ENCODE measurements at regions not wholly inside any gene's neighbourhood (a gene's known extent, or its start where the extent isn't known, plus 50 kb on each side); places are given as distances from the start of the nearest gene placed in this dataset.

GRCh38 chr12:111032591-111032919, 112.2 kb upstream of the MYL2 start:
- TF ChIP-seq POLR2AphosphoS5 (IDR thresholded peaks at IDR 0.05) (no peak), POLR2A (IDR thresholded peaks at IDR 0.05) (no peak), CTCF (IDR thresholded peaks at IDR 0.05) (no peak), EP300 (IDR thresholded peaks at IDR 0.05) (no peak)
